ENCODE measurements at regions not wholly inside any gene's neighbourhood (a gene's known extent, or its start where the extent isn't known, plus 50 kb on each side); places are given as distances from the start of the nearest gene placed in this dataset.

GRCh38 chr1:103208844-103209243 is 100.5 kb upstream of the COL11A1 start:
- ATAC-seq: no peak
- TF ChIP-seq NR2C1 (IDR thresholded peaks at IDR 0.05) (no peak), ZSCAN29 (IDR thresholded peaks at IDR 0.05) (no peak), NFXL1 (IDR thresholded peaks at IDR 0.05; ENCODE audit: borderline replicate concordance) (no peak), STAT1 (conservative IDR thresholded peaks at IDR 0.05) (no peak), E2F8 (IDR thresholded peaks at IDR 0.05; ENCODE audit: low read depth, partially characterized antibody) (no peak), HDAC2 (IDR thresholded peaks at IDR 0.05) (no peak), HCFC1 (IDR thresholded peaks at IDR 0.05; ENCODE audit: low read length) (no peak), MEF2B (IDR thresholded peaks at IDR 0.05; ENCODE audit: partially characterized antibody, poor library complexity, severe bottlenecking) (no peak)
- ChIA-PET SMC1A (ENCODE audit: uncharacterized antibody, unreplicated experiment) (no interaction called here), CTCF (no interaction called here), RAD21 (ENCODE audit: unreplicated experiment) (no interaction called here), POLR2A (no interaction called here)
- no peaks in the 10 kb centered on the region for H3K27me3 ChIP-seq (replicated peaks in 1 of 2; ENCODE audit: control insufficient read depth in 2 of 2, insufficient read depth in 2 of 2, low read length in 1 of 2)
- in situ Hi-C loops (cut with MboI) (no loop called here), intact Hi-C loops (cut with micrococcal nuclease; ENCODE audit: unreplicated experiment) (no loop called here)
- BruUV-seq (replicated peaks): no TSS peak
- H3K4me1 ChIP-seq (ENCODE audit: control insufficient read depth, insufficient read depth, low read length): no peaks in the 10 kb centered on the region
- no peaks in the 10 kb centered on the region for H3K36me3 ChIP-seq (ENCODE audit: control insufficient read depth in 2 of 2, insufficient read depth in 2 of 2, low read length in 1 of 2)
- no peak for DNase-seq (ENCODE audit: low read depth, low spot score)
- no peak overlapping the region for H3K27ac ChIP-seq (ENCODE audit: control insufficient read depth, insufficient read depth)
- no peak overlapping the region for H2AFZ ChIP-seq (ENCODE audit: control insufficient read depth, low read depth, low read length)
- H3K4me3 ChIP-seq: no peak overlapping the region
- 20% methylated on average over 2 of the region's 2 CpGs for WGBS (ENCODE audit: insufficient coverage, insufficient replicate concordance, low lambda C conversion rate, missing lambda C conversion rate)
- no peaks in the 10 kb centered on the region for H4K20me1 ChIP-seq (ENCODE audit: control insufficient read depth, insufficient read depth)
- FAIRE-seq: no peak
- no peak overlapping the region for H3K4me2 ChIP-seq (ENCODE audit: control insufficient read depth, insufficient read depth)
- H3K79me2 ChIP-seq (ENCODE audit: control insufficient read depth, insufficient read depth, low read length): no peaks in the 10 kb centered on the region
- no peak overlapping the region for H3K9ac ChIP-seq (ENCODE audit: control insufficient read depth, insufficient read depth, low read length)
- H3K9me3 ChIP-seq (replicated peaks; ENCODE audit: control insufficient read depth, insufficient read depth, low read length): no peaks in the 10 kb centered on the region
